ENCODE measurements at regions not wholly inside any gene's neighbourhood (a gene's known extent, or its start where the extent isn't known, plus 50 kb on each side); places are given as distances from the start of the nearest gene placed in this dataset.

GRCh38 chr2:49222975-49223528 is 68.7 kb upstream of the FSHR start:
- Histone ChIP-seq H3K36me3 (ENCODE audit: control insufficient read depth, insufficient read depth, low read length) (no peaks in the 10 kb centered on the region), H3K4me3 (ENCODE audit: low read depth in 2 of 2, low read length in 2 of 2) (no peak overlapping the region), H3K4me1 (ENCODE audit: control insufficient read depth, insufficient read depth, low read length) (no peaks in the 10 kb centered on the region), H3K27ac (ENCODE audit: low read length) (no peak overlapping the region), H3K9me3 (ENCODE audit: control insufficient read depth, insufficient read depth, low read depth, low read length) (no peaks in the 10 kb centered on the region), H3K27me3 (ENCODE audit: control insufficient read depth, insufficient read depth, low read length) (no peaks in the 10 kb centered on the region)
- BruUV-seq (replicated peaks): no TSS peak
- in situ Hi-C loops (cut with HindIII; ENCODE audit: low pct_unique_long_range_greater_than_20kb, low sequenced_read_pairs): no loop called here
- ChIA-PET POLR2A (no interaction called here), CTCF (no interaction called here)
- intact Hi-C loops (cut with micrococcal nuclease; ENCODE audit: unreplicated experiment): no loop called here
- DNase-seq (ENCODE audit: low read depth, low spot score): no peak
- ATAC-seq: no peak
- TF ChIP-seq POLR2AphosphoS5 (IDR thresholded peaks at IDR 0.05; ENCODE audit: low read depth, low read length) (no peak), SIN3A (IDR thresholded peaks at IDR 0.05; ENCODE audit: borderline replicate concordance, insufficient read depth, low read depth, low read length) (no peak), TCF7L2 (IDR thresholded peaks at IDR 0.05; ENCODE audit: low read depth, low read length) (no peak), CTCF (IDR thresholded peaks at IDR 0.05) (no peak), REST (IDR thresholded peaks at IDR 0.05; ENCODE audit: insufficient read depth in 1 of 2, low read depth in 2 of 2, low read length in 1 of 2) (no peak)

- no peaks in the 10 kb centered on the region for H3K36me3 ChIP-seq (ENCODE audit: control insufficient read depth, insufficient read depth, low read length)
- H3K9me3 ChIP-seq (ENCODE audit: control insufficient read depth, insufficient read depth, low read depth, low read length): no peaks in the 10 kb centered on the region
- no peaks in the 10 kb centered on the region for H3K4me1 ChIP-seq (ENCODE audit: control insufficient read depth, insufficient read depth, low read length)
- ATAC-seq (no peak), DNase-seq (ENCODE audit: low read depth, low spot score) (no peak)
- H3K27ac ChIP-seq (ENCODE audit: low read length): no peak overlapping the region
- POLR2A ChIA-PET: no interaction called here
- CTCF ChIA-PET: no interaction called here
- H3K4me3 ChIP-seq (ENCODE audit: low read depth in 2 of 2, low read length in 2 of 2): no peak overlapping the region
- in situ Hi-C loops (cut with HindIII; ENCODE audit: low pct_unique_long_range_greater_than_20kb, low sequenced_read_pairs) (no loop called here), intact Hi-C loops (cut with micrococcal nuclease; ENCODE audit: unreplicated experiment) (no loop called here)
- H3K27me3 ChIP-seq (ENCODE audit: control insufficient read depth, insufficient read depth, low read length): no peaks in the 10 kb centered on the region
- no TSS peak for BruUV-seq (replicated peaks)
- TF ChIP-seq TCF7L2 (IDR thresholded peaks at IDR 0.05; ENCODE audit: low read depth, low read length): no peak
- no peak for TF ChIP-seq REST (IDR thresholded peaks at IDR 0.05; ENCODE audit: insufficient read depth in 1 of 2, low read depth in 2 of 2, low read length in 1 of 2)
- no peak for TF ChIP-seq POLR2AphosphoS5 (IDR thresholded peaks at IDR 0.05; ENCODE audit: low read depth, low read length)
- no peak for TF ChIP-seq CTCF (IDR thresholded peaks at IDR 0.05)
- no peak for TF ChIP-seq SIN3A (IDR thresholded peaks at IDR 0.05; ENCODE audit: borderline replicate concordance, insufficient read depth, low read depth, low read length)
Measured at GRCh38 chr2:49219741-49220140, 65.4 kb upstream of the FSHR start.

All from Panc1 (cell line).